Uterus (tissue), 3 donors: ENCODE measurements at regions not wholly inside any gene's neighbourhood (a gene's known extent, or its start where the extent isn't known, plus 50 kb on each side); places are given as distances from the start of the nearest gene placed in this dataset.

Source experiments
- DNase-seq, 2 donors: peaks; one replicate each; pipeline ENCODE4 v3.0.0-alpha.2; 2019 to 2020
- H3K27ac ChIP-seq, 2 donors: fragments of 200-600 bp; sonication (generic); 1 replicate in 1 of 2; 2 replicates in 1 of 2; pipeline ENCODE4 v1.5.1; 2016 to 2018
- H3K27me3 ChIP-seq, 2 donors: fragments of 200-600 bp; sonication (generic); one replicate each; pipeline ENCODE4 v1.5.1; 2018 to 2019; ENCODE audit warnings: control low read depth in 1 of 2
- H3K36me3 ChIP-seq, 2 donors: fragments of 200-600 bp; sonication (generic); one replicate each; pipeline ENCODE4 v1.5.1; 2019; ENCODE audit warnings: control low read depth in 1 of 2
- H3K4me1 ChIP-seq, 2 donors: fragments of 200-600 bp; sonication (generic); one replicate each; pipeline ENCODE4 v1.5.1; 2018 to 2019; ENCODE audit warnings: control low read depth in 1 of 2
- H3K4me3 ChIP-seq, 2 donors: fragments of 200-600 bp; sonication (generic); 1 replicate in 1 of 2; 2 replicates in 1 of 2; pipeline ENCODE4 v1.5.1; 2018 to 2019; ENCODE audit warnings: mild to moderate bottlenecking in 1 of 2
- H3K9me3 ChIP-seq, 2 donors: fragments of 200-600 bp; sonication (generic); one replicate each; pipeline ENCODE4 v1.5.1; 2019; ENCODE audit warnings: control low read depth in 1 of 2
- POLR2A ChIP-seq, 2 donors: fragments of 450-650 bp; IDR thresholded peaks; one replicate each; pipeline ENCODE4 v1.6.1; 2016; ENCODE audit warnings: antibody characterized with exemption in 2 of 2, mild to moderate bottlenecking in 1 of 2, moderate library complexity in 1 of 2
- intact Hi-C: fragments of 100-400 bp; cut with DNase I; formaldehyde crosslinking; loops from one replicate; pipeline ENCODE4 v1.15.1; 2023; ENCODE audit warnings: low total_unique reads
- TF ChIP-seq, protein P1 (sequence below), 4 experiments: fragments of 200-600 bp in 2 of 4; fragments of 450-650 bp in 2 of 4; sonication (generic) in 2 of 4; IDR thresholded peaks; one replicate each; pipeline ENCODE4 v1.5.1; 2016 to 2019; ENCODE audit warnings: antibody characterized with exemption in 4 of 4, mild to moderate bottlenecking in 2 of 4, moderate library complexity in 1 of 4
- donor health status: DM: yes; HTN: yes; CAD: no.

DNA sequence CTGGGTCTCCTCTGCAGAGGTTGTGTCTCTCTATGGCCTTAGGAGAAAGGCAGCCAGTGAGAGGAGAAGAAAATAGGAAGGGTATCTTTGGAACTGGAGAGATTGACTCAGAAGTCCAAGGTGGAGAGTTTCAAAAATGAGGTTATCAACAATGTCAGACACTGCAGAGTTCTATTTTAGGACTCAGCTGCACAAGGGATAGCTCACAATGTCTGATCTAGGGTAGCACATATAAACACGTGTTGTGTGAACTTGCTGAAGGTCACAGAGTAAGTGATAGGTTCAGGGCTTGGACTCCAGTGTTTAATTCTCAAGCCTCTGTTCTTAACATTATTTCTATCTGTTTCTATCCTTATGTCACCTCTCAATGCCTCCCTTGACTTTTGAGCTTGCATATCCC, 305.0 kb upstream of the LARGE1 start:
- no peak overlapping the region for H3K27ac ChIP-seq
- intact Hi-C loops = no loop called here

GRCh38 chr22:34236527-34236926, 316.3 kb upstream of the LARGE1 start:
- H3K27ac ChIP-seq = no peak overlapping the region
- no peak for DNase-seq
- intact Hi-C loops = no loop called here
- H3K27me3 ChIP-seq = no peaks in the 10 kb centered on the region
- no peak for TF ChIP-seq POLR2A (IDR thresholded peaks at IDR 0.05)
- TF ChIP-seq, protein P1, sequence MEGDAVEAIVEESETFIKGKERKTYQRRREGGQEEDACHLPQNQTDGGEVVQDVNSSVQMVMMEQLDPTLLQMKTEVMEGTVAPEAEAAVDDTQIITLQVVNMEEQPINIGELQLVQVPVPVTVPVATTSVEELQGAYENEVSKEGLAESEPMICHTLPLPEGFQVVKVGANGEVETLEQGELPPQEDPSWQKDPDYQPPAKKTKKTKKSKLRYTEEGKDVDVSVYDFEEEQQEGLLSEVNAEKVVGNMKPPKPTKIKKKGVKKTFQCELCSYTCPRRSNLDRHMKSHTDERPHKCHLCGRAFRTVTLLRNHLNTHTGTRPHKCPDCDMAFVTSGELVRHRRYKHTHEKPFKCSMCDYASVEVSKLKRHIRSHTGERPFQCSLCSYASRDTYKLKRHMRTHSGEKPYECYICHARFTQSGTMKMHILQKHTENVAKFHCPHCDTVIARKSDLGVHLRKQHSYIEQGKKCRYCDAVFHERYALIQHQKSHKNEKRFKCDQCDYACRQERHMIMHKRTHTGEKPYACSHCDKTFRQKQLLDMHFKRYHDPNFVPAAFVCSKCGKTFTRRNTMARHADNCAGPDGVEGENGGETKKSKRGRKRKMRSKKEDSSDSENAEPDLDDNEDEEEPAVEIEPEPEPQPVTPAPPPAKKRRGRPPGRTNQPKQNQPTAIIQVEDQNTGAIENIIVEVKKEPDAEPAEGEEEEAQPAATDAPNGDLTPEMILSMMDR (IDR thresholded peaks at IDR 0.05) = no peak
- no peak overlapping the region for H3K4me3 ChIP-seq
- no peaks in the 10 kb centered on the region for H3K9me3 ChIP-seq
- no peaks in the 10 kb centered on the region for H3K36me3 ChIP-seq
- H3K4me1 ChIP-seq = no peaks in the 10 kb centered on the region

More for the DNA sequence above, 305.0 kb upstream of the LARGE1 start:
- TF ChIP-seq, protein P1 (IDR thresholded peaks at IDR 0.05) = no peak
- no peak for TF ChIP-seq POLR2A (IDR thresholded peaks at IDR 0.05)
- no peaks in the 10 kb centered on the region for H3K27me3 ChIP-seq
- no peaks in the 10 kb centered on the region for H3K4me1 ChIP-seq
- H3K9me3 ChIP-seq = no peaks in the 10 kb centered on the region
- H3K36me3 ChIP-seq = no peaks in the 10 kb centered on the region
- DNase-seq = no peak
- no peak overlapping the region for H3K4me3 ChIP-seq

DNA sequence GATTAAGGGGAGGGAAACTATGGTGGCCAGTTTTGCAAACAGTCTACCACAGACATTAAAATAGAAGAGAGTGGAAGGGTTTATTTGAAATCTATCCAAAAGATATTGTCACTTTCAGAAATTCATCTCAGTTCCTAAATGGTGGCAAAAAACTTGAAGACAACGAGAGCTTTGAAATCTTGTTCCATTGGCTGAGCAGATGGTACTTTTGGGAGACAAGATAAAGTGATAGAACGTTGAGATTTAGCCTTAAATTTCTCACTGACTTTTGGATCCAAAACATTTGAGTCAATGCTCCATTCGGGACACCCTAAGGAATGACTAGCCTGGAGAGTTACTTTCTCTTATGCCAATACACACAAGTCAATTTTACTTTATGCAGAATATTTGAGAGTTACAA, 319.1 kb upstream of the LARGE1 start:
- Histone ChIP-seq H3K4me3 (no peak overlapping the region), H3K27ac (no peak overlapping the region), H3K27me3 (no peaks in the 10 kb centered on the region), H3K9me3 (no peaks in the 10 kb centered on the region), H3K36me3 (no peaks in the 10 kb centered on the region), H3K4me1 (no peaks in the 10 kb centered on the region)
- intact Hi-C loops = no loop called here
- DNase-seq = no peak
- no peak for TF ChIP-seq POLR2A (IDR thresholded peaks at IDR 0.05)
- TF ChIP-seq, protein P1 (IDR thresholded peaks at IDR 0.05) = no peak

GRCh38 chr22:34243023-34243422, 322.7 kb upstream of the LARGE1 start:
- TF ChIP-seq, protein P1 (IDR thresholded peaks at IDR 0.05) = no peak
- no peak for TF ChIP-seq POLR2A (IDR thresholded peaks at IDR 0.05)
- Histone ChIP-seq H3K4me1 (no peaks in the 10 kb centered on the region), H3K9me3 (no peaks in the 10 kb centered on the region), H3K36me3 (no peaks in the 10 kb centered on the region), H3K27me3 (no peaks in the 10 kb centered on the region), H3K4me3 (no peak overlapping the region), H3K27ac (no peak overlapping the region)
- intact Hi-C loops = no loop called here
- no peak for DNase-seq

DNA sequence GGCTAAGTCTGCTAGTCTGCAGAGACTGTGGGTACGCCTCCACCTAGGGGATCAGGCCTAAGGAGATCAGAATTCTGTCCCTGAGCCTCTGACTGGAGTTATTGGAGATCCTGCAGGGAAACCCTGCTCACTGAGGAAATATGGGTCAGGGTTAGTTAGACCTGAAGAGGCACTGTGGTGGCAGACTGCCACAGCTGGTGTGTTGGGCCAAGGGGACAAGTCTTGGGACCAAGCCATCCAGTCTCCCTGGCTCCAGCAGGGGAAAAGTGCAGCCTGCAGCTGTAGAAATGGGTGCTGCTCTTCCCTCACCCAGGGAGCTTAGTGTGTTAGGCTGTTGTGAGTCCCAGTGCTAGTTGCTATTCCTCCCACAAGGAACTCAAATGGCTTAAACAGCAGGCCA, 334.8 kb upstream of the LARGE1 start:
- no peak for DNase-seq
- TF ChIP-seq, protein P1 (IDR thresholded peaks at IDR 0.05) = no peak
- no peak for TF ChIP-seq POLR2A (IDR thresholded peaks at IDR 0.05)
- H3K9me3 ChIP-seq = peaks cover 0 to 4% of the 10 kb centered on the region in 2 donors
- H3K27ac ChIP-seq = no peak overlapping the region
- no peaks in the 10 kb centered on the region for H3K4me1 ChIP-seq
- intact Hi-C loops = no loop called here
- H3K36me3 ChIP-seq = no peaks in the 10 kb centered on the region
- H3K27me3 ChIP-seq = no peaks in the 10 kb centered on the region
- H3K4me3 ChIP-seq = no peak overlapping the region
